Stomach (tissue), 4 donors: ENCODE measurements at regions not wholly inside any gene's neighbourhood (a gene's known extent, or its start where the extent isn't known, plus 50 kb on each side); places are given as distances from the start of the nearest gene placed in this dataset.

Experiments
- EP300 ChIP-seq: sonication (generic); formaldehyde crosslinking; IDR thresholded peaks from one replicate; pipeline ENCODE4 v1.6.1; 2017; ENCODE audit warnings: antibody characterized with exemption
- POLR2A ChIP-seq, 4 donors: fragments of 450-650 bp; IDR thresholded peaks; one replicate each; pipeline ENCODE4 v1.6.1; 2016; ENCODE audit warnings: antibody characterized with exemption in 4 of 4, control low read depth in 2 of 4, mild to moderate bottlenecking in 1 of 4, moderate library complexity in 1 of 4
- POLR2AphosphoS5 ChIP-seq, 3 donors: sonication (generic); formaldehyde crosslinking; IDR thresholded peaks; one replicate each; pipeline ENCODE4 v1.6.1; 2016; ENCODE audit warnings: antibody characterized with exemption in 3 of 3
- TF ChIP-seq, protein P1 (sequence below), 7 experiments: fragments of 450-650 bp in 4 of 7; fragments of 200-600 bp in 3 of 7; sonication (generic) in 3 of 7; IDR thresholded peaks; one replicate each; pipeline ENCODE4 v1.5.1; 2016 to 2019; ENCODE audit warnings: antibody characterized with exemption in 7 of 7, control low read depth in 2 of 7, mild to moderate bottlenecking in 1 of 7

DNA sequence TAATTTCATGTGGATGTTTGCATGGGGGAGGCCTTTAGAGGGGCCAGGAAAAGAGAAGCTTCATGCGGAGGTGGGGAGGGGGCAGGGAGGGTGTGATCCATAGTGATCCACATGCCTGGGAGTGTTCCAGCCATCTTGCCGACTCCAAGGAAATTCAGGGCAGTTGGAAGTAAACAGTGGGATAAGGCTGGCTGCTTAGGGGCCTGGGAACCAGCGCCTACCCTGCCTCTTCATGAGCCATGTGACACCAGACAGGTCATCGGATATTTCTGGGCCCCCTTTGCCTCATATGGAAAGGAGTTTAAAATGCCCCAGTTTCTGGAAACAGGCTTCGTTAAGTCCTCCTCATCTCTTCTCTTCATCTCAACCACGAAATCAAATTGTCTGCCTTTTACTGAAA is 983.2 kb downstream of the BCL11B start:
- no peak for TF ChIP-seq EP300
- TF ChIP-seq, protein P1, sequence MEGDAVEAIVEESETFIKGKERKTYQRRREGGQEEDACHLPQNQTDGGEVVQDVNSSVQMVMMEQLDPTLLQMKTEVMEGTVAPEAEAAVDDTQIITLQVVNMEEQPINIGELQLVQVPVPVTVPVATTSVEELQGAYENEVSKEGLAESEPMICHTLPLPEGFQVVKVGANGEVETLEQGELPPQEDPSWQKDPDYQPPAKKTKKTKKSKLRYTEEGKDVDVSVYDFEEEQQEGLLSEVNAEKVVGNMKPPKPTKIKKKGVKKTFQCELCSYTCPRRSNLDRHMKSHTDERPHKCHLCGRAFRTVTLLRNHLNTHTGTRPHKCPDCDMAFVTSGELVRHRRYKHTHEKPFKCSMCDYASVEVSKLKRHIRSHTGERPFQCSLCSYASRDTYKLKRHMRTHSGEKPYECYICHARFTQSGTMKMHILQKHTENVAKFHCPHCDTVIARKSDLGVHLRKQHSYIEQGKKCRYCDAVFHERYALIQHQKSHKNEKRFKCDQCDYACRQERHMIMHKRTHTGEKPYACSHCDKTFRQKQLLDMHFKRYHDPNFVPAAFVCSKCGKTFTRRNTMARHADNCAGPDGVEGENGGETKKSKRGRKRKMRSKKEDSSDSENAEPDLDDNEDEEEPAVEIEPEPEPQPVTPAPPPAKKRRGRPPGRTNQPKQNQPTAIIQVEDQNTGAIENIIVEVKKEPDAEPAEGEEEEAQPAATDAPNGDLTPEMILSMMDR (IDR thresholded peaks at IDR 0.05) = no peak
- no peak for TF ChIP-seq POLR2A (IDR thresholded peaks at IDR 0.05)
- TF ChIP-seq POLR2AphosphoS5 (IDR thresholded peaks at IDR 0.05) = no peak
